ENCODE measurements at regions not wholly inside any gene's neighbourhood (a gene's known extent, or its start where the extent isn't known, plus 50 kb on each side); places are given as distances from the start of the nearest gene placed in this dataset.
A peak's percentile ranks its signal among the peaks of the same experiment; 100 is the strongest.
"Not testable (repeated sequence)": the region's sequence is repeated elsewhere in the genome, so short reads cannot be mapped to it uniquely, and the experiment has no call there.

DNA sequence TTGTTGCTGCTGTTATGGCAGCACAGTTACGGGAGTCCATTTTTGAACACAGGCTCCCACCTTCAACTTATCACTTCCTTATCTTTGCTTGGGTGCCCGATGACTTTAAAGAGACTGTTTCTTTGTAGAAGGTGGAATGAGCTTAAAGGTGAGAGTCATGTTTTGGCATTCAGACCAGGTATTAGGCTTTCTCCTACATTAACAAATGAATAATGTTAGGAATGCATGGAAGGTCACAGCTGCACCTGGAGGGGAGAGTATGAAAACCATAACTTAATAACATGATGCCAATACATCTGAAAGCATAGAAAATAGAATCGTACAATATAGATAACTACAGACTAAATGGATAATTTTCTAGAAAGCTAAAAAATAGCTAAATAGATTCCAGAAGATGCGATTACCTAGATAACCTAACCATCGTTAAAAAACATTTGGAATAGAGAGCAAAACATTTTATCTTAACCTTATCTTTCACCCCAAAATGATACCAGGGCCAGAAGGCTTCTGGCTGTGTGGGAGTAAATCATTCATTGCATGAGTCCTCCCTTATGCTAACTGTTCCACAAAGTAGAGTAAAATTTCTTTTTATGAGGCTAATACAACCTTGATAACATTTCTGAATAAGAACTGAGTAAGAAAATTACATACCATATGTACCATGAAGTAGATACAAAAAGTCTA, 126.2 kb upstream of the ADCY2 start:
- DNase-seq (ENCODE audit: insufficient read length, low spot score) (no peak), FAIRE-seq (no peak)
- TF ChIP-seq POLR2A (IDR thresholded peaks at IDR 0.05; ENCODE audit: low read depth, low read length), result no peak

DNA sequence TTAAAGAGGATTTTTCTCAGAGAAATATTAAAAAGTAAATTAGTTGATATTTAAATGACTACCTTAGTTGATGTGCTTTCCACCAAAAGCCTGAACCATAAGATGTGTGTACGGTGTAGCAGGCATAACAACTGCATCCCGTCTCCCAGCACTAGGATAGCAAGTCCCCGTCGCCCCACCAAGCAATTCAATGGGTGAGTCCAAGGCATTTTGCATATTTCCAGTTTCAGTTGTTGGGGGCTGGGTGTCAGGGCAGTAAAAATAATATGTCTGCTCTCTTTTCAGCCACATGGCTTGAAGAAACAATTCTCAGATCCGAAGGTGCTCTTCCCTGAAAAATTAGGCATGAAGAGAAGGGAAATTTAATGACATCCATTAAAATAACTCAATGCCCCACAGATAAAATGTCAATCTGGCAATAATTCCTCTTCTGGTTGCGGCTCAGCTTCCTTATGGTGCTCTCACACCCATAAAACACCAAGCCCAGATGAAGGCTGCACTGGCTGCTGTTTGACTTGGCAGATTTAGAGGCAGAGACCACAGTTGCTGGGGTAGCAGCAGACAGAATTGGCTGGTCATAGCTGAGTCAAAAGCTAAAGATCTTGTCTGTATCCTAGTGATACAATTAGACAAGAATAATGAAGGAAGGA, 124.4 kb upstream of the ADCY2 start:
- DNase-seq (ENCODE audit: insufficient read length, low spot score) (no peak), FAIRE-seq (no peak)
- TF ChIP-seq POLR2A (IDR thresholded peaks at IDR 0.05; ENCODE audit: low read depth, low read length), result no peak

DNA sequence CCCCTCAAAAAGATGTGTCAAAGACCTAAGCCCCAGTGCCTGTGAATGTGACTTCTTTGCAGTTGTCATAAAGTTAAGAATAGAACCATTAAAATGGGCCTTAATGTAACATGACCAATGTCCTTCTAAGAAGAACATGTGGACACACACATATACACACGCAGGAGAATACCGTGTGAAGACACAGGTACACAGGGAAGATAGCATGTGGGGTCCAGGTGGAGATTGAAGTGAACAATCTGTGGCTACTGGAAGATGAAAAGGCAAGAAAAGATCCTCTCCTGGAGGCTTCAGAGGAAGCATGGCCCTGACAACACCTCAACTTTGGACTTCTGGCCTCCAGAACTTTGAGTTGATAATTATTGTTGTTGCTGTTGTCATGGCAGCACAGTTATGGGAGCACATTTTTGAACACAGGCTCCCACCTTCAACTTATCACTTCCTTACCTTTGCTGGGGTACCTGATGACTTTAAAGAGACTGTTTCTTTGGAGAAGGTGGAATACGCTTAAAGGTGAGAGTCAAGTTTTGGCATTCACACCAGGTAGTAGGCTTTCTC, 123.5 kb upstream of the ADCY2 start:
- no peak for DNase-seq (ENCODE audit: insufficient read length, low spot score)
- no peak for TF ChIP-seq POLR2A (IDR thresholded peaks at IDR 0.05; ENCODE audit: low read depth, low read length)
- FAIRE-seq, result no peak

DNA sequence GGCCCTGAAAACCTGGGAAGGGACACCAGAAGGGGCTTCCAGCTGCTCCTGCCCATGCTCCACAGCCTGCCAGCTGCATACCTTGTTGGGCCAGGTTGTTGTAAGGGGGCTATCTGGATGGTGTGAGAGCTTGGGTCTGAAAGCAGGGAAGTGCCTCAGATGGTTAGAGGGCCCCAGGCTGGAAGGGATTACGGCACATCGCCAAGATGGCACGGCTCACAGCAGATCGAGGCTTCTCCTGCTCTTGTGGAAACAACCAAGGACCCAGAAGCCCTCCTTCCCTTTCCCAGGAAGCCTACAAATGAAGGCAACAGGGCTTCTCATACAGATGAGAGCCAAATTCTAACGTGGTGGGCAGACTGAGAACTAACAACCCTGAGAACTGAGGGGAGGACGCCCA, 121.7 kb upstream of the ADCY2 start:
- DNase-seq (ENCODE audit: insufficient read length, low spot score) (no peak), FAIRE-seq (no peak)
- no peak for TF ChIP-seq POLR2A (IDR thresholded peaks at IDR 0.05; ENCODE audit: low read depth, low read length)

DNA sequence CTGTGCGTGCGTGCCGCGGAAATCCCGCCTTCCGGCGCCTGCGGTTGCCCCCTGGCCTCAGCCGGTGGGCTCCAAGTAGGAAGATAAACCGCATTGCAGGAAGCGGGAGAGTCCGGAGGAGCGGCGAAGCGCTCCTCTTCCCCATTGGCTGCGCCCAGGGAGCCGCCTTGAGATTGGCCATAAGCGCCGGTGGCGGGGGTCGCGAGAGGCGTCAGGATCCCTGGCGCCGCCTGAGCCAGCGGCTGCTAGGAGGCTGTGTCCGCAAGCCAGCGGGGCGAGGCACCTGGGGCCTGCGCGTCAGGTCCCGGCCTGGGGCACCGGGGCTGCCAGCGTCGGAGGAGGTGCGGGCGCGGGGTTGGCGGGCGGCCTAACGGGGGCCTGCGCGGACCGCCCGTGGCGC, 106.3 kb upstream of the ADCY2 start:
- DNase-seq (ENCODE audit: insufficient read length, low spot score); FAIRE-seq: not testable (repeated sequence)

DNA sequence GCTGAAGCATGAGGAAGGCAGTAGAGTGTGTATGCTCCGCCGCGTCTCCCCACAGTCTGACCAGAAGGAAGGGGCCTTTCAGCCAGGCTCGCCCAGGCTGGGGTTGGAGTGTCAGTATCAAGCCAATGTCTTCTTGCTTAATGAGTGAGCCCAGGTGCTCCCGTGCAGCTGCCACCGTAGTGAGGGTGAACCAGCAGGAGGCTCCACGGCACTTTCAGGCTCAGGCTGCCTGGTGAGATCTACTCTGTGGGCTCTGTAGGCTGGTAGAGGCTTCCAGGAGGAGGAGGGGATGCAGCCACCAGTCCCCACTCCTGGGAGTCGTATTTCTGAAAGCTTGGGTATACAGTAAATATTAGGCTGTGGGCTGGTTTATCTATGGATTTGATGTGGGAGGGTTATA, 98.1 kb upstream of the ADCY2 start:
- not testable (repeated sequence) for FAIRE-seq; DNase-seq (ENCODE audit: insufficient read length, low spot score)

DNA sequence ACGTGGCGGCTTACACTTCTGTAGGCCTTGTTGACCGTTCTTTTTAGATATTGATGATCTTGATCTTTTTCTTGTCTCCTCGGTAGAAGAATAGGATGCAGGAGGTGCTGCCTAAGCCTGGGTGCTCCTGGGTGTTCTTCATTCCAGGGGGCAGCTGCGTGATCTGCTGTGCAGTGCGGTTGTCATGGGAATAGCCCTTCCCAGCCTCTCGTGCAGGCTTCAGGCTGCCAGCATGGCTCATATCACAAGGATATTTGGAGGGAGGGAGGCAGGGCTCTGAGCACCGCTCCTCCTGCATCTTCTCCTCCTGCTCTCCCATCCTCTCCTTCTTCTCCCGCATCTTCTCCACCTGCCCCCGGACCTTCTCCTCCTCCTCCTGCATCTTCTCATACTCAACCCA, 96.2 kb upstream of the ADCY2 start:
- not testable (repeated sequence) for DNase-seq (ENCODE audit: insufficient read length, low spot score); FAIRE-seq

DNA sequence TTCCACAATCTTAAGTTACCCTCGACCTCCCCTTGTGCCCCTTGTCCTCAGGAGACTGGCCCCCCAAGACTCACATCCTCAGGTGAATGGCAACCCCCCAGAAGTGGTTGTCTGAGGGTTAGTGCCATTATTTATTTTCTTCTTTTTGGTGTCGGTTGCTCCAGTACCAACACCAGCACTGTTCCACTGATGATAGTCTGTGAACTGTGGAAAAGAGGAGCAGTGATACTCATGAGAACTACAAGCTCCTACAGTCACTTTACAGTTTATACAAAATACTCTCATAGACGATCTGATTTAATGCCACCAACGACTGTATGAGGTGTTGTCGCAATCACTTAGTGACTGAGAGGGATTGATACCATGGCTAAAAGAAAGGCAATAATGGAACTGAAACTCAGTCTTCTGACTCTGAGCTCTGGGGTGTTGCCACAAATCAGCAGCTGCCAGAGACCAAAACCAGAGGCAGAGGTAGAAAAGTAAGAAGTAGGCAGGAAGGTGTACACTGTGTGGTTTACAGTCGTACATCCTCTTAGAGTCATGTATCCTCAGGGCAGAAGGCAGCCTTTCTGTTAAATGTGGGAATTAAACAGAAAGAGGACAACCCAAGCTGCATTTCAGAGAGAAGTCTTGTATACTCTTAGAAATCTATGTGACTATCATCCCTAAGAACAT, 90.8 kb upstream of the ADCY2 start:
- FAIRE-seq, result not testable (repeated sequence)

DNA sequence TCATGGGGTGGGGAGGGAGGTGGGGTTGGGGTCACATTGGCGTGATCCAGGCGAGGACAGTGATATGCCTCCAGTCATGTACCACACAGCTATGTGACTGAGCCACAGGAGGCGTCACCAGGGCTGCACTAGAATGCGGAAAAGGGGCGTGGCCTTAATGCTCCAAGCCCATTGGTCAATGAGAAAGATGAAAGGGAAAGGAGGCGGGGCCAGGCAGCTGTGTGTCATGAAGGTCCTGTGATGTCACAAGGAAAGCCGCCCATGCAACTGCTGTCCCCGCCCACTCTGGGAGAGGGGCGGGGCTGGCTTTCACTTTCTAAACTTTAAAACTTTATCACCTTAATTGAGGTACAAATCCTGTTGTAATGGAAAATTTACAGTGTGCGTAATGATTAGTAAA, 89.4 kb upstream of the ADCY2 start:
- FAIRE-seq, result peak; percentile 45
- not testable (repeated sequence) for DNase-seq (ENCODE audit: insufficient read length, low spot score)

More for the DNA sequence above, 90.8 kb upstream of the ADCY2 start:
- not testable (repeated sequence) for DNase-seq (ENCODE audit: insufficient read length, low spot score)

DNA sequence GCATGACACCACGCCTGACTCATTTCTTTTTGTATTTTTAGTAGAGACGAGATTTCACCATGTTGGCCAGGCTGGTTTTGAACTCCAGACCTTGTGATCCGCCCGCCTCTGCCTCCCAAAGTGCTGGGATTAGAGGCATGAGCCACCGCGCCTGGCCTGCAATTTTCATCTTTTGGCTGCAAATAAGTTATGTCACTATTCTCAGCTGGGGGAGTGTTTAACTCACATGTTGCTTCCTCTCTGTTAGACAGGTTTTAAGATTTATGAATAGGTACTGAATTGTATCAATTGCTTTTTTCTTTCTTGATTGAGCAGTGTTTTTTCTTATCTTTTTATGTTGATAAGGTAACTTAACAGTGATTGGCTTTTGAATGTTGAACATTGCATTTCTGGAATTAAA, 88.2 kb upstream of the ADCY2 start:
- not testable (repeated sequence) for FAIRE-seq; DNase-seq (ENCODE audit: insufficient read length, low spot score)

DNA sequence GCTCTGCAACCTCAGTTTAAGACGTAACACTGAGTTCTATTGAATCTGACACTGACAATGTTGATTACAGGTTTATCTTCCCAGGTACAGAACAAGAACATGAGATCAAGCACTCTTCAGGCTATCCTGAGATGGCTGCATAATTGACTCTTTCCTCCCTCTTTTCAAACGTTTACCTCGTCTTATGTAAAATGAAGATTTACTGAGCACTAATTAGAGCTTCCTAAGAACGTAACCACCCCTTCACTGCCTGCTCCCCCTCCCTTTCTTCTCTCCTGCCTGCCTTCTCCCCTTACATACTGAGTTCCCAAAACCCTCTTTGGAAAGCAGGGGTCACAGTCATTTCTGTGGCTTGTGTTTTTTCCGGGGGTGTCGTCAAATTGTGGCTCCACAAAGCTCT, 86.2 kb upstream of the ADCY2 start:
- FAIRE-seq; DNase-seq (ENCODE audit: insufficient read length, low spot score): not testable (repeated sequence)

DNA sequence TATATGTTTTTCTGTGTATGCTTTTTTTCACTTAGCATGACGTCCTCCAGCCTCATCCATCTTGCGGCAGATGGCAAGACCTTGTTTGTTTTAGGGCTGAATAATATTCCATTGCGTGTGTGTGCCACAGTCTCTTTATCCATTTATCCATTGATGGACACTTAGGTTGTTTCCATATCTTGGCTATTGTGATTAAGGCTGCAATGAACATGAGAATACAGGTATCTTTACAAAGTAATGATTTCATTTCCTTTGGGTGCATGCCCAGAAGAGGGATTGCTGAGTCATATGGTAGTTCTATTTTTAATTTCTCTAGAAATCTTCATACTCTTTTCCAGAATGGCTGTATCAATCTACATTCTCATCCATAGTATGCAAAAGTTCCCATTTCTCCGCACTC, 85.3 kb upstream of the ADCY2 start:
- DNase-seq (ENCODE audit: insufficient read length, low spot score), result not testable (repeated sequence)
- FAIRE-seq, result peak; percentile 33

DNA sequence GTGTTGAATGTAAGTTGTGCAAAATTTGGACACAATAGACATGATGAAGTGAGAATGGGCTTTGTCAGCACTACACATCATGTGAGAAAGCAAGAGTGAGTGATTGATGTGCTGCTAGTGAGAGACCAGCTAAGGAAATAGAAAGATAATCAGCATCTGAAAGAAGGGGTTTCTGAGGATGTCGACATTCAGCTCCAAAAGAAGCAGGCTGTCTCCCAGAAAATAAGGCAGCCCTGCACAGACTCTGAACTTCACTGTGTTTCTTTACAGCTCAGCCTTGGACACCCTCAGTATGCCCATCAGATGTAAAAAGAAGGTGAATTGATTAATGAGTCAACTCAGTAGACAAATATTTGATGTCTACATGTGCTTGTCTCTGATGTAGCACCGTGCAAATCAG, 80.8 kb upstream of the ADCY2 start:
- DNase-seq (ENCODE audit: insufficient read length, low spot score) (no peak), FAIRE-seq (no peak)
- TF ChIP-seq POLR2A (IDR thresholded peaks at IDR 0.05; ENCODE audit: low read depth, low read length), result no peak

DNA sequence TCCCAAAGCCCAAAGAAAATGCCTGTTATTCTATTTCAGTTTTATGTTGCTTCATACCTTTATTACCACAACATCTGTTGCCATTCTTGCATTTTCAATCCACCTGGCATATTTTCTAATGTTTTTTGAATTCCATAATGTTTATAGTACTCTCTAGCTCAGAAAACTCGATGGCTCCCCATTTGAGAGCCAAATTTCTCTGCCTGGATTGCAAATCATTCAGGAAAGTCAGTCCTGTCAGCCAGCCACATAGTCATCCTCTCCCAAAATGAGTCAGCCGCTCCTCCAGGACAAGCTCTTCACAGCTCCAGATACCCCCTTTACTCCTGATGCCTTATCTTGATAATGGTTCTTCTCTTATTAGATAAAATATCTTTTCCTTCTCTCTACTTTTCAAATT, 78.2 kb upstream of the ADCY2 start:
- DNase-seq (ENCODE audit: insufficient read length, low spot score) (no peak), FAIRE-seq (no peak)
- TF ChIP-seq POLR2A (IDR thresholded peaks at IDR 0.05; ENCODE audit: low read depth, low read length), result no peak

DNA sequence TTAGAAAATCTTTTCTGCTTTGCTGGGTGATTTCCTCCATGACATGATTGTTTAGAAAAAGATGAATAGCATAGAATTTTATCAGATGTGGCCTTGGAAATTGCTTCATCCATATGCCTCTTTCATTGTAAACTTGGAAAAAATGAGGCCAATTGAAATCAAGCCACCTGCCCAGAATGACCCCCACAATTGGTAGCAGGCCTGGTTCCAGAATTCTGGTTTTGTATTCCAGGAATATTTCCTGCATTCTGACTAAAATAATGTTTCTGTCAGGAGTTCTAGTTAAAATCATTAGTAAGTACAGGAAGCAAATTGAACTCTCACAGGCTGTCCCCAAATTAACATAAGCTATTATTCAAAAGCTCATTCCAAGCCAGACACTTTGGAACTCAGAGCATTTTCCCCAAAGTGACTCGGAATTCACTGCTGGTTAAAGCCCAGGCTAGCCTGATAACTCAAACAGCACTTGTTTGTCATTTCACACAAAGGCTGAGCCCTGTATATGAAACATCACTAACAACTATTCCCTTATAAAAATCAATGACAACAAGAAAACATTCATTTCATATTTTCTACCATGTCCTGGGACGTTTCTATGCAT, 75.1 kb upstream of the ADCY2 start:
- no peak for TF ChIP-seq POLR2A (IDR thresholded peaks at IDR 0.05; ENCODE audit: low read depth, low read length)
- DNase-seq (ENCODE audit: insufficient read length, low spot score) (no peak), FAIRE-seq (no peak)
